Testis (tissue), 2 donors: ENCODE measurements at regions not wholly inside any gene's neighbourhood (a gene's known extent, or its start where the extent isn't known, plus 50 kb on each side); places are given as distances from the start of the nearest gene placed in this dataset.
A peak's percentile ranks its signal among the peaks of the same experiment; 100 is the strongest.

Experiments used
- DNase-seq: peaks from one replicate; pipeline ENCODE4 v3.0.0-alpha.2; 2019
- H3K27ac ChIP-seq, 2 donors: fragments of 200-600 bp; sonication (generic); one replicate each; pipeline ENCODE4 v1.5.1; 2019
- H3K27me3 ChIP-seq: fragments of 200-600 bp; sonication (generic); one replicate; pipeline ENCODE4 v1.5.1; 2019
- H3K36me3 ChIP-seq: fragments of 200-600 bp; sonication (generic); one replicate; pipeline ENCODE4 v1.5.1; 2017; ENCODE audit warnings: low read depth; ENCODE audit errors: missing control alignments
- H3K4me1 ChIP-seq: fragments of 200-600 bp; sonication (generic); one replicate; pipeline ENCODE4 v1.5.1; 2019
- H3K4me3 ChIP-seq, 2 donors: fragments of 200-600 bp; sonication (generic); one replicate each; pipeline ENCODE4 v1.5.1; 2017 to 2019
- H3K9me3 ChIP-seq: fragments of 200-600 bp; sonication (generic); one replicate; pipeline ENCODE4 v1.5.1; 2017
- POLR2A ChIP-seq: fragments of 450-650 bp; IDR thresholded peaks from one replicate; pipeline ENCODE4 v1.6.1; 2017; ENCODE audit warnings: antibody characterized with exemption, mild to moderate bottlenecking, moderate library complexity
- WGBS, 2 donors: methylation state at CpG; one replicate each; pipeline ENCODE4 v1.1.5; 2018; 5-methylcytosine and 5-hydroxymethylcytosine counted together
- intact Hi-C: fragments of 100-400 bp; cut with DNase I; formaldehyde crosslinking; loops from one replicate; pipeline ENCODE4 v1.15.1; 2023; ENCODE audit warnings: low total_unique reads
- TF ChIP-seq, protein P1 (sequence below), 3 experiments: fragments of 450-650 bp in 2 of 3; fragments of 200-600 bp in 1 of 3; sonication (generic) in 1 of 3; IDR thresholded peaks; one replicate each; pipeline ENCODE4 v1.5.1; 2016 to 2019; ENCODE audit warnings: antibody characterized with exemption in 3 of 3, mild to moderate bottlenecking in 2 of 3, moderate library complexity in 1 of 3

DNA sequence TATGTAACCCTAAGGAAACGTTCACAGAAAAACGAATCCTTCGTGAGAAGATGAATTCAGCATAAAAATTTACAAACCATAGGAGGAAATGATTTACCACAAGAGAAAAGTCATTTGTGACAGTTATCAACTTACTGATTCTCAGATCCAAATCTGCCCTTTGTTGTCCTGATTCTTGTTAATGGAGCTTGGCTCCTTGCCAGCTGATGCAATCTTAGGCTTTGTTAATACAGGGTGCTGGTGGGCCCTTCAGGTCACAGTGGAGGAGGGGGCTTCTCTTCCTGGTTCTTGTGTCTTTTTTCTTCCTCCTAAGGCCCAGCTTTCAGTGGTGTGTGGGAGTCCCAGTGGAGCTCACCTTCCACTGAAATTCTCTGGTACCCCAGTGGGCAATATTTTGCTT lies 108.4 kb upstream of the MAP3K7 start:
- 86 to 94% methylated on average over 3 of the region's 3 CpGs for WGBS, 2 donors
- H3K36me3 ChIP-seq: no peaks in the 10 kb centered on the region
- no peak overlapping the region for H3K27ac ChIP-seq
- DNase-seq: no peak
- H3K4me3 ChIP-seq: no peak overlapping the region
- intact Hi-C loops: no loop called here
- H3K27me3 ChIP-seq: no peaks in the 10 kb centered on the region
- TF ChIP-seq, protein P1, sequence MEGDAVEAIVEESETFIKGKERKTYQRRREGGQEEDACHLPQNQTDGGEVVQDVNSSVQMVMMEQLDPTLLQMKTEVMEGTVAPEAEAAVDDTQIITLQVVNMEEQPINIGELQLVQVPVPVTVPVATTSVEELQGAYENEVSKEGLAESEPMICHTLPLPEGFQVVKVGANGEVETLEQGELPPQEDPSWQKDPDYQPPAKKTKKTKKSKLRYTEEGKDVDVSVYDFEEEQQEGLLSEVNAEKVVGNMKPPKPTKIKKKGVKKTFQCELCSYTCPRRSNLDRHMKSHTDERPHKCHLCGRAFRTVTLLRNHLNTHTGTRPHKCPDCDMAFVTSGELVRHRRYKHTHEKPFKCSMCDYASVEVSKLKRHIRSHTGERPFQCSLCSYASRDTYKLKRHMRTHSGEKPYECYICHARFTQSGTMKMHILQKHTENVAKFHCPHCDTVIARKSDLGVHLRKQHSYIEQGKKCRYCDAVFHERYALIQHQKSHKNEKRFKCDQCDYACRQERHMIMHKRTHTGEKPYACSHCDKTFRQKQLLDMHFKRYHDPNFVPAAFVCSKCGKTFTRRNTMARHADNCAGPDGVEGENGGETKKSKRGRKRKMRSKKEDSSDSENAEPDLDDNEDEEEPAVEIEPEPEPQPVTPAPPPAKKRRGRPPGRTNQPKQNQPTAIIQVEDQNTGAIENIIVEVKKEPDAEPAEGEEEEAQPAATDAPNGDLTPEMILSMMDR (IDR thresholded peaks at IDR 0.05): no peak
- no peak for TF ChIP-seq POLR2A
- no peaks in the 10 kb centered on the region for H3K9me3 ChIP-seq
- no peaks in the 10 kb centered on the region for H3K4me1 ChIP-seq

- no peaks in the 10 kb centered on the region for H3K4me1 ChIP-seq
- no peak for TF ChIP-seq POLR2A
- TF ChIP-seq, protein P1 (IDR thresholded peaks at IDR 0.05): no peak
- H3K27ac ChIP-seq: no peak overlapping the region
- intact Hi-C loops: no loop called here
- H3K9me3 ChIP-seq: no peaks in the 10 kb centered on the region
- DNase-seq: no peak
- no peak overlapping the region for H3K4me3 ChIP-seq
- 58 to 69% methylated on average over 2 of the region's 2 CpGs for WGBS, 2 donors
- no peaks in the 10 kb centered on the region for H3K27me3 ChIP-seq
- no peaks in the 10 kb centered on the region for H3K36me3 ChIP-seq
These were observed 107.9 kb upstream of the MAP3K7 start for GRCh38 chr6:90694802-90695201.

- TF ChIP-seq POLR2A: no peak
- TF ChIP-seq, protein P1 (IDR thresholded peaks at IDR 0.05): peak in 1 of 3 experiments; percentile 16
- no peak overlapping the region for H3K27ac ChIP-seq
- no peaks in the 10 kb centered on the region for H3K36me3 ChIP-seq
- no peaks in the 10 kb centered on the region for H3K27me3 ChIP-seq
- 74 to 79% methylated on average over 1 of the region's 1 CpG for WGBS, 2 donors
- H3K4me3 ChIP-seq: no peak overlapping the region
- intact Hi-C loops: no loop called here
- no peak for DNase-seq
- H3K4me1 ChIP-seq: no peaks in the 10 kb centered on the region
- H3K9me3 ChIP-seq: no peaks in the 10 kb centered on the region
These were observed 105.0 kb upstream of the MAP3K7 start for GRCh38 chr6:90691823-90692222.

DNA sequence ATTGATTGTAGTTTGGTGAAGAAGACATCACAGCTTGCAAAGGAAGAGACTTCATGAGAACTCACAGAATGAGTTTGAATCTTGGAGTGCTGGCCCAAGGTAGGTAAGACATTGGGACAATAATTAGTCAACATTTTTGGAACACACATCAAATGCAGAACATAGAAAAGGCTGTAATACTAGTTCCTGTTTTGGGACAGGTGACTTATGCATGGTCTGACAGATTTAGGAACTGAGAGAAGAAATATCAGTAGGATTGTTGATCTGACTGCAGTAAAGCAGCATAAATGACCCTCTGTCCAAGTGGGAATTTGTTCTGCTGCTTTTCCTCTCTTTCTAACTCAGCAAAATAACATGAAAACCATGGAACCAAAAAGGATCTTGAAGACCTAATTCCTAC lies 102.3 kb upstream of the MAP3K7 start:
- Histone ChIP-seq H3K36me3 (no peaks in the 10 kb centered on the region), H3K4me3 (no peak overlapping the region), H3K27ac (no peak overlapping the region), H3K9me3 (no peaks in the 10 kb centered on the region), H3K27me3 (no peaks in the 10 kb centered on the region), H3K4me1 (no peaks in the 10 kb centered on the region)
- no peak for DNase-seq
- intact Hi-C loops: no loop called here
- TF ChIP-seq POLR2A: no peak
- TF ChIP-seq, protein P1 (IDR thresholded peaks at IDR 0.05): no peak

DNA sequence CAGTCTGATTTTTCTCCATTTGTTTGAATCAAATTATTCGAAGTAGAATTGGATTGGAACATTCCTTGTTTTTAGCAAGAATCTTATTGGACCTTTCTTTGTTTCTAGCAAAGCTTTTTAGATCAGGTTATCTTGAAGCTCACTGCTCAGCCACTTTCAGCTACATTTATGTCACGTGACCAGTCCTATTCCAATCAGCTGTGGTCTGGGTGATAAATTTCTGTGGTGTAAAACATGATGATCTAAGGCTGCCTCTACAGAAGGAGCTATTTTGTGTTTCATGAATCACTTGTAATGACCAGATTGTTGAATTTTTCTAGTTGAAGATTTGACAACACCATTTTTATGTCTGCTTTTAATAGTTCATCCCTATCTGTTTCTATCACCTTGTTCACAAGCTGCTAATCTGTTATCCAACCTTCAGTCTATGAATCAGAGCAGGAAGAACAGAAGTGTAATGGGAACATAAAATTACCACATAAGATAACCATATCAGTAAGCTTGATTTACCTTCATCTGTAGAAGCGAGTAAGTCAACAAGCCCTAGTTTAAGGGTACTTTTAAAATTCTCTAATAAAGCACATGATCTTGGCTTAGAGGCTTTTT lies 101.0 kb upstream of the MAP3K7 start:
- intact Hi-C loops: no loop called here
- 63 to 76% methylated on average over 3 of the region's 3 CpGs for WGBS, 2 donors
- Histone ChIP-seq H3K27me3 (no peaks in the 10 kb centered on the region), H3K27ac (no peak overlapping the region), H3K9me3 (no peaks in the 10 kb centered on the region), H3K36me3 (no peaks in the 10 kb centered on the region), H3K4me3 (no peak overlapping the region), H3K4me1 (no peaks in the 10 kb centered on the region)
- DNase-seq: no peak
- TF ChIP-seq, protein P1 (IDR thresholded peaks at IDR 0.05): no peak
- no peak for TF ChIP-seq POLR2A
